ENCODE measurements at regions not wholly inside any gene's neighbourhood (a gene's known extent, or its start where the extent isn't known, plus 50 kb on each side); places are given as distances from the start of the nearest gene placed in this dataset.

DNA sequence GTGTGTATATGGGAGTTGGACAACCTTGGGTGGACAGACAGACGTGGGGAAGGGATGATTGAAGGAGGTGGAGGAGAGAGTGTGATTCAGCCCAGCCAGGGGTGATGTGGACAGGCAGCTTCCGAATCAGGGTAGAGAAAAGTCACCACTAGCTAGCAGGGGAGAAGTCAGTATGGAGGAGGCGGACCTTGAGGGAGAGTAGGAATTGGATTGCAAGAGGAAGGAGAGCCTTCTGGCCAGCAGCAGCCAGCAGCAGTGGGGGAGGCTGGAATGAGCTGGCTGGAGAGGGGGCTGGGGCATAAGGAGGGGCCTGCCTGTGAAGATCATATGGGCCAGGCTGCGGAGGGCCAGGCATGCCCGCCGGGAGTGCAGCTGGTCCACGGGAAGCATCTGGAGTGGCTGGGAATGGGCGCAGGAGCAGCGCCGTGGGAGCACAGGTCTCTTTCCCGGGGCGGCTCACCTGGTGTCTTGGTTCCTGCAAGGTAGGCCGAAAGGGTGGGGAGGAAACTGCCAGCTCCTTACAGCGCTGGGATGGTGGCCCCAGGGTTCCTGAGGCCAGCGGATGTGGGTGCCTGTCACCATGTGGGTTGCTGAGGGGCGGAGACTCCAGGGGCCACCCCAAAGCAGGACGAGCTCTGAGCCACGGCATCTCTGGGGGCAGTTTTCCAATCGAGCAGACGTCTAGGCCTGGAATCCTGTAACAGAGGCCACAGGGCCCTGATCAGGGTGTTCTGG is 235.3 kb downstream of the SEC14L1 start:
- TF ChIP-seq, protein P1, sequence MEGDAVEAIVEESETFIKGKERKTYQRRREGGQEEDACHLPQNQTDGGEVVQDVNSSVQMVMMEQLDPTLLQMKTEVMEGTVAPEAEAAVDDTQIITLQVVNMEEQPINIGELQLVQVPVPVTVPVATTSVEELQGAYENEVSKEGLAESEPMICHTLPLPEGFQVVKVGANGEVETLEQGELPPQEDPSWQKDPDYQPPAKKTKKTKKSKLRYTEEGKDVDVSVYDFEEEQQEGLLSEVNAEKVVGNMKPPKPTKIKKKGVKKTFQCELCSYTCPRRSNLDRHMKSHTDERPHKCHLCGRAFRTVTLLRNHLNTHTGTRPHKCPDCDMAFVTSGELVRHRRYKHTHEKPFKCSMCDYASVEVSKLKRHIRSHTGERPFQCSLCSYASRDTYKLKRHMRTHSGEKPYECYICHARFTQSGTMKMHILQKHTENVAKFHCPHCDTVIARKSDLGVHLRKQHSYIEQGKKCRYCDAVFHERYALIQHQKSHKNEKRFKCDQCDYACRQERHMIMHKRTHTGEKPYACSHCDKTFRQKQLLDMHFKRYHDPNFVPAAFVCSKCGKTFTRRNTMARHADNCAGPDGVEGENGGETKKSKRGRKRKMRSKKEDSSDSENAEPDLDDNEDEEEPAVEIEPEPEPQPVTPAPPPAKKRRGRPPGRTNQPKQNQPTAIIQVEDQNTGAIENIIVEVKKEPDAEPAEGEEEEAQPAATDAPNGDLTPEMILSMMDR (conservative IDR thresholded peaks at IDR 0.05): no peak
- no peak for TF ChIP-seq ZFX (IDR thresholded peaks at IDR 0.05)

All from C4-2B (cell line).